C4-2B (cell line): ENCODE measurements at regions not wholly inside any gene's neighbourhood (a gene's known extent, or its start where the extent isn't known, plus 50 kb on each side); places are given as distances from the start of the nearest gene placed in this dataset.

Source experiments
- H3K27ac ChIP-seq: fragments of 450-650 bp; 2 replicates; pipeline ENCODE4 v1.5.1; 2017
- ZFX ChIP-seq: fragments of 450-650 bp; IDR thresholded peaks from 2 replicates; pipeline ENCODE4 v1.6.1; 2017
- TF ChIP-seq, protein P1 (sequence below): fragments of 450-650 bp; conservative IDR thresholded peaks from 2 replicates; pipeline ENCODE4 v1.5.1; 2017; ENCODE audit warnings: mild to moderate bottlenecking

DNA sequence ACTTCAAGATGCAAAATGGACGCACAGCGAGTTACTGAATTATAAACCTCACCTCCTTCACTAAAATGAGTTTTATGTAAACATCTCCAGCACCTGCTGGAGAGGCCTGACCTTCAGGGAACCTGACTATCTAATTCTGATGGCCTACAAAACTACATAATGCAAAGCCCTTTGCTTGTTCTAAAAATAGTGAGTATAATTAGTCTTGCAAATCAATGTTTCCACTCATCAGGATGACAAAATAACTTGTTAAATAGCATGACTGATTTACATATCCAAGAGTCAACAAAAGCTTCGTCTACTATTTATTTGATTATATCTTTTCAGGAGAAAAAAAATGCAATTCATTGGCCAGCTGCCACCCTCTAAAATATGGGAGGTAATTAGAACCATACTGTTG, 326.3 kb upstream of the MC4R start:
- TF ChIP-seq, protein P1, sequence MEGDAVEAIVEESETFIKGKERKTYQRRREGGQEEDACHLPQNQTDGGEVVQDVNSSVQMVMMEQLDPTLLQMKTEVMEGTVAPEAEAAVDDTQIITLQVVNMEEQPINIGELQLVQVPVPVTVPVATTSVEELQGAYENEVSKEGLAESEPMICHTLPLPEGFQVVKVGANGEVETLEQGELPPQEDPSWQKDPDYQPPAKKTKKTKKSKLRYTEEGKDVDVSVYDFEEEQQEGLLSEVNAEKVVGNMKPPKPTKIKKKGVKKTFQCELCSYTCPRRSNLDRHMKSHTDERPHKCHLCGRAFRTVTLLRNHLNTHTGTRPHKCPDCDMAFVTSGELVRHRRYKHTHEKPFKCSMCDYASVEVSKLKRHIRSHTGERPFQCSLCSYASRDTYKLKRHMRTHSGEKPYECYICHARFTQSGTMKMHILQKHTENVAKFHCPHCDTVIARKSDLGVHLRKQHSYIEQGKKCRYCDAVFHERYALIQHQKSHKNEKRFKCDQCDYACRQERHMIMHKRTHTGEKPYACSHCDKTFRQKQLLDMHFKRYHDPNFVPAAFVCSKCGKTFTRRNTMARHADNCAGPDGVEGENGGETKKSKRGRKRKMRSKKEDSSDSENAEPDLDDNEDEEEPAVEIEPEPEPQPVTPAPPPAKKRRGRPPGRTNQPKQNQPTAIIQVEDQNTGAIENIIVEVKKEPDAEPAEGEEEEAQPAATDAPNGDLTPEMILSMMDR = no peak
- TF ChIP-seq ZFX = no peak
- no peak overlapping the region for H3K27ac ChIP-seq

DNA sequence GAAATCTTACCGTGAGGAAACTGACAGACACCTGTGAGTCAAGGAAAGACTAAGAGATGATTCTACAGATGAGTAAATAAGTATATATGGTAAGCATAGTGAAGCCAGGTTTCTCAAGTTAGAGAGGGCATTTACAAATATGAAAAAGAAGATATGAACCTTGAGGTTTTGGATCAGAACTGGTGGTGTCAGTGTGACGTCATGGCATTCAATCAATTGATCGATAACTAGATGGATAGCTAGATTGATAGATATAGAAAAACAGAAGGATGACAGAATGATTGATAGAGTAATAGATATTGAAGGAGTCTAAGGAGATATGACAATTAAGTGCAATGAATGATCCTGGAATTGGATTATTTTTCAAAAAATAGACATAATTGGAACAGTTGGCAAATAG, 350.2 kb upstream of the MC4R start:
- TF ChIP-seq, protein P1 = no peak
- no peak for TF ChIP-seq ZFX
- no peak overlapping the region for H3K27ac ChIP-seq

DNA sequence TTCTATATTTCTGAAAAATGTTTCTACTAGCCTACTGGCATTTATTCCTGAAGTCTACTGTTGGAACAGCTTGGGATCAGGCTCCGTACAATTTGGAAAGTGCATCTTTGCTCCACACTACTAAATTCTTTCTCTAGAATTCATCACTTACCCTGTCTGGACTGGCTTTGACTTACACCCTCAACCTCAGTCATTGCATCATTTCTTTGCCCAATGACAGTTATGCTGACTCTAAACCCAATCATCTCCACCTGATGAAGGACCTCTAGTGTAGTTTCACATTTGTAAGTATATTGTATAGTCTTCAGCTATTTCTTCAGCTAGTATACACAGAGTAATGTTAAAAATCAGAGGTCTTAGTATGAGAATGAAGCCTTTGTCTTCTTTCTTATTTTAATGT, 359.6 kb upstream of the MC4R start:
- TF ChIP-seq, protein P1 = no peak
- no peak overlapping the region for H3K27ac ChIP-seq

DNA sequence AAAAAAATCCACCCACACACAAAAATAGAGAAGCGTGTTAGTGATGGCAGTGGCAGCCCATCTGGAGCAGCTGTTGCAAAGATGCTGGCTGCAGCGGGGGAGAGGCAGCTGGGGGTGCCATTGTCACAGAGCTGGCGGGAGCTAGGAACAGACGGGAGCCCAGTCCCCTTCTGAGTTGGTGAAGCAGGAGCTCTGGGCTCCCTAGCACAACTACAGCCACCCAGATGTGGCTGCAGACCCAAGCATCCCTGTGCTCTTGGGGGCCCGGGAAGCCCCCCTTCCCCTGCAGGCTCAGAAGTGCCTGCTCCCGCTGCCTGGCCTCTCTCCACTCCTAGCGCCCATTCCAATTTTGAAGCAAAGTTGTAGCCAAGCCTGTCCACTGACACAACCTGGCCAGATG, 366.6 kb upstream of the MC4R start:
- no peak overlapping the region for H3K27ac ChIP-seq
- TF ChIP-seq ZFX = no peak
- TF ChIP-seq, protein P1 = no peak

DNA sequence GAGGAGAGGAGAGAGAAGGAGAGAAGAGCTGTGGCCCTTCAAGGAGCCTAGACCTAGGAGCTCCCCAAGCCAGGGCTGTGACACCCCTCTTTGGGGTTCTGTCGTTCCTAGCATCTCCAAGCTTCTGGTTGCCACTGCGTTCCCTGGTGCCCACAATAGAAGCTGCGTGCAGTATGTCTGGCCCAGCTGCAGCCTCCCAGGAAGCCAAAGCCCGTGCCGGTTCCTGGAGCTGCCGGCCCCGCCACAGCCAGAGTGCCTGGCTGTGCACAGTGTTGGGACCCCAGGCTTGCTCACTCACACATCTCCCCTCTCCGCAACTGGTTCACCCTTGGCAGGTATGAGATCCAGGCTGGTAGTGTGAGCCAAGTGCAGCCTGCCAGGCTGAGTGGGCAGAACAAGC, 367.7 kb upstream of the MC4R start:
- H3K27ac ChIP-seq = no peak overlapping the region

DNA sequence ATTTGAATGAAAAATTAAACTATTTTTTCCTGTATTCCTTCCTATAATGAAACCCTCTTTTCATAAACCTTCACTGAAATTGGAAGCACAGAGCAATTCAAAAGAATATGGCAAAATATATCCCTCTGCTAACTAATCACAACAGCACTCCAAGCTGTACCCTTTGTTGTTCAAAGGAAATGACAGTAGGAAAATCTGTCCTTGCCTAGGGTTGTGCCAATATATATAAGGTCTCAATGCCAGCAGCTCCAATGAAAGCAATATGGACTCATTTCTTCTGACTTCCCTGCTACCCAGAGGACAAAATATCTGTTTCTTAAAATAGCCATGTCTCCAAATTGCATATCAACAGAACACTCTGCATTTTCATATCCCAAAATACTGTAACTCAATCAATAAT, 373.9 kb upstream of the MC4R start:
- TF ChIP-seq ZFX = no peak
- TF ChIP-seq, protein P1 = no peak
- H3K27ac ChIP-seq = no peak overlapping the region

More for the DNA sequence above, 367.7 kb upstream of the MC4R start:
- TF ChIP-seq, protein P1 = no peak
- TF ChIP-seq ZFX = no peak

DNA sequence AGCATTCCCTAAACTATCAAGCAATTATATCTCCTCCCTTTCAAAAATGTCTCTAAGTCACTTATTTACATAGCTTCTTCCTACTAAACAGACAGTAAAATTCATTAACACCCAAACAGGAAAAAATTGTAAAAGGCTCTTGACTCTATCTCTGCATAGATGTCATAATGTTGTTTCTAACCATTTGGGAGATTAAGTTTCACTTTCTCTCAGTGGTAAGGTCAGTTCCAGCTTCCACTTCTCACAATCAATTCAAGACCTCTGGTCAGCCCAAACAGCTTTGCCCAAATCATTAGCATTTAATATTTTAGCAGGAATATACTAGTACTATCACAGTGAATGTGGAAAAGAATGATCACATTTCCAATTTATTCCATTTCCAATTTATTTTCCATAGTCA, 374.3 kb upstream of the MC4R start:
- no peak overlapping the region for H3K27ac ChIP-seq
- no peak for TF ChIP-seq ZFX
- TF ChIP-seq, protein P1 = no peak

DNA sequence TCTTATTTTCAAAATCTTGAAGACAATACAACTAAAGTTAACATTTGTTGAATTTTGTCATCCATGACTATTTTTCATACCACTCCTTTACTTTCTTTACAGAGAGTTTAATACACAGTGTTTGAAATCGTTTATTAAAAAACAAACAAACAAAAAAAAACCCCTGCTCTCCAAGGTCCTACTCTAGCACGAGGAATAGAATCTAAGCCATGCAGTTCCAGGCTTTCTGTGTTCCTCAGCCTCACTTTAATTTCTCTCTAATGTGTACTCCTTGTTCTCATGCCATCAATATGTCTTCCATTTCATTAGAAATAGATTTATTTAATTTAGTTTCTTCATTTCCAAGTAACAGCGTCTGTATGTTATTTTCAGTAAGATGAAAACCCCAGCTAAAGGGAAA, 381.2 kb upstream of the MC4R start:
- no peak overlapping the region for H3K27ac ChIP-seq
- TF ChIP-seq, protein P1 = no peak
- no peak for TF ChIP-seq ZFX
